HepG2 (cell line): ENCODE measurements at regions not wholly inside any gene's neighbourhood (a gene's known extent, or its start where the extent isn't known, plus 50 kb on each side); places are given as distances from the start of the nearest gene placed in this dataset.

Source experiments
- CTCF ChIP-seq: sonication (generic); formaldehyde crosslinking; IDR thresholded peaks from 2 replicates; pipeline ENCODE4 v1.5.0; 2020; ENCODE audit warnings: mild to moderate bottlenecking, missing genetic modification reagents, moderate library complexity
- MEIS2 ChIP-seq: sonication (generic); formaldehyde crosslinking; IDR thresholded peaks from 2 replicates; pipeline ENCODE4 v1.9.0; 2021; ENCODE audit warnings: mild to moderate bottlenecking, missing genetic modification reagents
- NR1H2 ChIP-seq: sonication (generic); formaldehyde crosslinking; IDR thresholded peaks from 2 replicates; pipeline ENCODE4 v1.8.1; 2022; ENCODE audit warnings: low read depth, missing genetic modification reagents, borderline replicate concordance
- SRSF1 ChIP-seq: fragments of 200-400 bp; formaldehyde crosslinking; optimal IDR thresholded peaks from 2 replicates; pipeline ENCODE3; 2017; ENCODE audit warnings: mild to moderate bottlenecking, low read depth, low read length, moderate library complexity
- ZNF225 ChIP-seq: sonication (generic); formaldehyde crosslinking; IDR thresholded peaks from 2 replicates; pipeline ENCODE4 v1.4.0; 2020; ENCODE audit warnings: mild to moderate bottlenecking, missing genetic modification reagents

GRCh38 chr2:190829642-190830041 is 51.0 kb upstream of the GLS start:
- TF ChIP-seq ZNF225 (no peak), MEIS2 (no peak), SRSF1 (no peak), CTCF (no peak), NR1H2 (CRISPR knock-in tag) (no peak)
